Mucosa of rectum (tissue), 2 donors: ENCODE measurements at regions not wholly inside any gene's neighbourhood (a gene's known extent, or its start where the extent isn't known, plus 50 kb on each side); places are given as distances from the start of the nearest gene placed in this dataset.

Source experiments
- H3K27ac ChIP-seq, 2 donors: one replicate each; pipeline ENCODE4 v1.7.0; 2013; ENCODE audit warnings: inconsistent platforms in 2 of 2, low read depth in 2 of 2, low read length in 2 of 2
- H3K27me3 ChIP-seq, 2 donors: one replicate each; pipeline ENCODE4 v1.7.0; 2013; ENCODE audit warnings: low read length in 2 of 2; ENCODE audit not compliant: control insufficient read depth in 2 of 2, insufficient read depth in 2 of 2
- H3K36me3 ChIP-seq, 2 donors: one replicate each; pipeline ENCODE4 v1.7.0; 2013; ENCODE audit warnings: low read length in 2 of 2; ENCODE audit not compliant: control insufficient read depth in 2 of 2, insufficient read depth in 2 of 2
- H3K4me1 ChIP-seq, 2 donors: one replicate each; pipeline ENCODE4 v1.7.0; 2013; ENCODE audit warnings: low read length in 2 of 2, mild to moderate bottlenecking in 1 of 2; ENCODE audit not compliant: control insufficient read depth in 2 of 2, insufficient read depth in 2 of 2
- H3K4me3 ChIP-seq, 2 donors: one replicate each; pipeline ENCODE4 v1.7.0; 2013; ENCODE audit warnings: low read length in 2 of 2
- H3K9ac ChIP-seq, 2 donors: one replicate each; pipeline ENCODE4 v1.7.0; 2013; ENCODE audit warnings: low read length in 2 of 2, low read depth in 1 of 2, mild to moderate bottlenecking in 1 of 2
- H3K9me3 ChIP-seq, 2 donors: one replicate each; pipeline ENCODE4 v1.7.0; 2013; ENCODE audit warnings: low read length in 2 of 2; ENCODE audit not compliant: control insufficient read depth in 2 of 2
- donor health status: healthy.
- donor health status: Normal muscosa, but diverticular disease.

DNA sequence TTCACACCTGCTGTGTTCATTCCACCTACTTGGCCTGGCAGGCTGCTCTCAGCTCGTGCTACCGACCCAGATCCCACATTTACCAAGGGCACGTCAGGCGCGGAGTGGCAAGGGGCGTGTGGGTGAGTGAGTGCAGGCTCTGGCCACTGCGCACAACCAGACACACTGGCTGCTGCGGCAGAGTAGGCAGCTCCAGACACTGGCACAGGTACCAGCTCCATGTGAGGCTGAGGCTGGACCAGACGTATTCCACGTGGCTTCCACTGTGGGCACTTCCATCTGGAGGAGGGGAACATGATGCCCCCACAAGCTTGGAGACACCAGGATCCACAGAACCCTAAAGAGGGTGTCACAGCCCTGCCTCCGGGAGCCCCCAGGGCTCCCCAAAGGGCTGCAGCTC lies 74.6 kb upstream of the ZNF804A start:
- no peak overlapping the region for H3K4me3 ChIP-seq
- no peaks in the 10 kb centered on the region for H3K4me1 ChIP-seq
- no peaks in the 10 kb centered on the region for H3K36me3 ChIP-seq
- H3K9ac ChIP-seq: no peak overlapping the region
- H3K27ac ChIP-seq: no peak overlapping the region
- peaks cover 8 to 10% of the 10 kb centered on the region in 2 donors for H3K9me3 ChIP-seq
- H3K27me3 ChIP-seq: no peaks in the 10 kb centered on the region

- Histone ChIP-seq H3K4me1 (no peaks in the 10 kb centered on the region), H3K4me3 (no peak overlapping the region), H3K36me3 (no peaks in the 10 kb centered on the region), H3K27me3 (no peaks in the 10 kb centered on the region), H3K9me3 (peaks cover 8 to 13% of the 10 kb centered on the region in 2 donors), H3K9ac (no peak overlapping the region), H3K27ac (no peak overlapping the region)
Measured at GRCh38 chr2:184524551-184525382, 73.6 kb upstream of the ZNF804A start.

DNA sequence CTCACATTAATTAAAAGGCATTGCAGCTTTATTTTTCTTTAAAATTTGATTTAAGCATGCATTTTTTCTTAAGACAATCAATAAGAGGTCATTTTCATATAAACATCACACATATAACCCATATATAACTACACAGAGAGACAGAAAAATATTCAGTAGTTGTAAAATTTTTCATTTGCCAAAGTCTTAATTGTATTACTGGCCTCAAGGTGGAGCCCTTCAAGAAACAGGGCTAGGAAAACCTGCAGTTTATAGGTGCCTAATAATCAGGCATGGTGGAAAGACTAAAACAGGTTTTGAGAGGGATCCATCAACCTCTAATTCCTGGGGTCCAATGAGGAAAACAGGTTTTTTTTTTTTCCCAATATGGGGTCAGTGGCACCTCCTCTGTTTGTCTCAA lies 71.3 kb upstream of the ZNF804A start:
- Histone ChIP-seq H3K9ac (no peak overlapping the region), H3K36me3 (no peaks in the 10 kb centered on the region), H3K27me3 (no peaks in the 10 kb centered on the region), H3K27ac (no peak overlapping the region), H3K4me1 (no peaks in the 10 kb centered on the region), H3K9me3 (peaks cover 8 to 15% of the 10 kb centered on the region in 2 donors), H3K4me3 (no peak overlapping the region)

DNA sequence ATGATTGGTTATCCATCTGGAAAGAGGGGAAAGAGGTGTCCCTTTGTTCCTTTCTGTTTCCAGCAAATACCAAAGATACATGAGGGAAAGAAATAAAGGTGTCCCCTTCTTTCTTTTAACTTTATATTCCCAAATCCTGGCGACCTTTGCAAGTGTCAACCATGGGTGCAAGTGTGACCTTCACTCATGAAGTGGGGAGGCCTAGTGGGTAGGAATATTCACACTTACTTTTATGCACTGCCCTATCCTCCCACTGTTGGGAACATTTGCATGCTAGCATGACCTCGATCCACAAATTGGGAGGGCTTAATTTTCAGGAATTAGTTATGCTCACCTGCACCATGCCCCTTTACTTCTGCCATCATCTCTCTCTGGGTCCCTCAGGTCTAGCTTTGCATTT lies 70.2 kb upstream of the ZNF804A start:
- peaks cover 8 to 15% of the 10 kb centered on the region in 2 donors for H3K9me3 ChIP-seq
- no peak overlapping the region for H3K9ac ChIP-seq
- H3K4me1 ChIP-seq: no peaks in the 10 kb centered on the region
- no peaks in the 10 kb centered on the region for H3K36me3 ChIP-seq
- H3K27ac ChIP-seq: no peak overlapping the region
- H3K4me3 ChIP-seq: no peak overlapping the region
- H3K27me3 ChIP-seq: no peaks in the 10 kb centered on the region

DNA sequence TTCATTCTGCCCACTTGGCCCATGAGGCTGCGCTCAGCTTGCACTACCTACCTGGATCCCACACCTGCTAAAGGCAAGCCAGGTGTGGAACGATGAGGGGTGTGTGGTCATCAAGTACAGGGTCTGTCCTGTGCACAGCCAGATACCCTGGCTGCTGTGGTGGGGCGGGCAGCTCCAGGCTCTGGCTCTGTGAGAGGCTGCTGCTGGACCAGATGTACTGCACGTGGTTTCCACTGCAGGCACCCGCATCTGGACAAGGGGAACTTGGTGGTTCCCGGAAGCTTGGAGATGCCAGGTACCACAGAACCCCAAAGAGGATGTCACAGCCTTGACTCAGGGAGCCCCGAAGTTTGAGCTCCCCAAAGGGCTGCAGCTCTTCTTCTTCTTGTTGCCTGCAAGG lies 68.1 kb upstream of the ZNF804A start:
- no peaks in the 10 kb centered on the region for H3K4me1 ChIP-seq
- peaks cover 8 to 12% of the 10 kb centered on the region in 2 donors for H3K9me3 ChIP-seq
- H3K27me3 ChIP-seq: no peaks in the 10 kb centered on the region
- no peak overlapping the region for H3K4me3 ChIP-seq
- no peaks in the 10 kb centered on the region for H3K36me3 ChIP-seq
- H3K27ac ChIP-seq: no peak overlapping the region
- H3K9ac ChIP-seq: no peak overlapping the region

GRCh38 chr2:184530959-184531358 lies 67.4 kb upstream of the ZNF804A start:
- Histone ChIP-seq H3K9me3 (peaks cover 8 to 12% of the 10 kb centered on the region in 2 donors), H3K4me1 (no peaks in the 10 kb centered on the region), H3K9ac (no peak overlapping the region), H3K4me3 (no peak overlapping the region), H3K36me3 (no peaks in the 10 kb centered on the region), H3K27me3 (no peaks in the 10 kb centered on the region), H3K27ac (no peak overlapping the region)

DNA sequence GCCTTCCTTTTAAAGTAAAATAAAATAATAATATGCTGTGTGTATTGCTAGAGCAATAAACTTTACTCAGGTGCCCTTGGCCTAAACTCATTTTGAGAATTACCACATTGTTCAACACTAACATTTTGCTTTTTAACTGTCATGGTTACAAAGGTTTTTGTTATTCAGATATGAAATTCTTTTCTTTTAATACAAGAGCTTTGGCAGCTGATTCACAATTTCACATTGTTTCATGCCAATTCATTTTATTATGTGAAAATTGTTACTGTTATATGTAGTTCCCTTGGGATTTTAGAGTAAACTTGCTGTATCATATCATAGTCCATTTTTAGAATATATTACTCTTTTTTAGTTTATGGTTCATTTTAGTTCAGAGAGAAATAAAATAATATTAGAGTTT lies 65.8 kb upstream of the ZNF804A start:
- Histone ChIP-seq H3K36me3 (no peaks in the 10 kb centered on the region), H3K27ac (no peak overlapping the region), H3K4me1 (no peaks in the 10 kb centered on the region), H3K27me3 (no peaks in the 10 kb centered on the region), H3K9ac (no peak overlapping the region), H3K9me3 (peaks cover 6 to 11% of the 10 kb centered on the region in 2 donors), H3K4me3 (no peak overlapping the region)

DNA sequence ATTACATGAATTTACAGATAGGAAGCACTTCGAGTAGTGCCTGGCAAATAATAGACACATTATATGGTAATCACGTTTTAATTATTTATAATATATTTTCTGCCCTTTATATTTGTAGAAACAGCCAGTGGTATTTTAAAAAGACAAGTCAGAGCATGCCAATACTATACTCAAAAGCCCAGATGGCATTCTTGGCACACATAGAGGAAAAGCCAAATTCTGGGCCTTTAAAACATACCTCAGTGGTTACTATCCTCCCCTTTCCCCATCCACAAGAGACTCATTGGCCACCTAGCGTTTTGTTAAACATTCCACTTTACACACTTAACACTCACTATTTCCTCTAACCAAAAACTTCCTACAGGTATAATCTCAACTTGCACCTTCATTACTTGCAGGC lies 63.3 kb upstream of the ZNF804A start:
- Histone ChIP-seq H3K9ac (no peak overlapping the region), H3K9me3 (peaks cover 0 to 2% of the 10 kb centered on the region in 2 donors), H3K27ac (no peak overlapping the region), H3K4me3 (no peak overlapping the region), H3K27me3 (no peaks in the 10 kb centered on the region), H3K4me1 (no peaks in the 10 kb centered on the region), H3K36me3 (no peaks in the 10 kb centered on the region)

DNA sequence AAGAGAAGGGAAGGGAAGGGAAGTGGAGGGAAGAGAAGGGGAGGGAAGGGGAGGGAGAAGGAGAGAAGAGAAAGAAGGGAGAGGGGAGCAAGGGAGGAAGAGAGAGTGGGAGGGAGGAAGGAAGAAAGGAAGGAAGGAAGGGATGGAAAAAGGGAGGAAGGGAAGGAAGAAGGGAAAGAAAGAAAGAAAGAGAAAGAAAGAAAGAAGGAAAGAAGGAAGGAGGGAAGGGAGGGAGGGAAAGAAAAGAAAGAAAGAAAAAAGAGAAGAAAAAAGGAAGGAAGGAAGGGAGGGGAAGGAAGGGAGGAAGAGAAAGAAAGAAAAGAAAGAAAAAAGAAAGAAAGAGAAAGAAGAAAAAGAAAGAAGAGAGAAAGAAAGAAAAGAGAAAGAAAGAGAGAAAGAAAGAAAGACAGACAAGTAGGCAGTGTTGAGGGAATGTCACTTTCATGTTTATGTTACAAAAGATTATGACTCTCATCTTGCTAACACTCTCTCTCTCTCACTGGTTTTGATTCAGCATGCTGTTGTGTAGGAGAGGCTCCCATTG lies 58.0 kb upstream of the ZNF804A start:
- H3K9me3 ChIP-seq: no peaks in the 10 kb centered on the region
- no peaks in the 10 kb centered on the region for H3K4me1 ChIP-seq
- no peak overlapping the region for H3K9ac ChIP-seq
- no peak overlapping the region for H3K4me3 ChIP-seq
- H3K27ac ChIP-seq: no peak overlapping the region
- no peaks in the 10 kb centered on the region for H3K36me3 ChIP-seq
- no peaks in the 10 kb centered on the region for H3K27me3 ChIP-seq

DNA sequence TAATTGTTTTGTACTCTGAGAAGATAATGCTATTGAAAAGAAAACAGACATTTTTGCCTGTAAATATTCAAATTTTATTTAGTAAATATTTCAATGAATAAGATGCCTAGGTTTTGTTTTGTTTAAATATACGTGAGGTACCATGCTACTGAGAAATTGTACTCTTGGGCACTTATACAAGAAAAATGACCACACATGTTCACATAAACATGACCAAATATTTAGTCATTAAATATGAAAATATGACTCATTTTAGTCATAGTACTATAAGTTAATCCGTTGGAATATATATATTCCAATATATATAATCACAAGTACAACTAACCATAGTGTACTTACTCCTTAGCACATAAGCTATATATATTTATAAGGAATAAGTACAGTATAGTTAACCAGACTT lies 56.7 kb upstream of the ZNF804A start:
- Histone ChIP-seq H3K4me1 (no peaks in the 10 kb centered on the region), H3K27ac (no peak overlapping the region), H3K4me3 (no peak overlapping the region), H3K9me3 (no peaks in the 10 kb centered on the region), H3K27me3 (no peaks in the 10 kb centered on the region), H3K36me3 (no peaks in the 10 kb centered on the region), H3K9ac (no peak overlapping the region)
